ENCODE measurements at regions not wholly inside any gene's neighbourhood (a gene's known extent, or its start where the extent isn't known, plus 50 kb on each side); places are given as distances from the start of the nearest gene placed in this dataset.
"Not testable (repeated sequence)": the region's sequence is repeated elsewhere in the genome, so short reads cannot be mapped to it uniquely, and the experiment has no call there.

GRCh38 chr6:25192590-25193459 lies 86.3 kb upstream of the CARMIL1 start:
- DNase-seq = no peak

- DNase-seq = no peak
Measured at GRCh38 chr6:25193460-25194171, 85.6 kb upstream of the CARMIL1 start.

- no peak for DNase-seq
Measured at GRCh38 chr6:25194172-25194678, 84.9 kb upstream of the CARMIL1 start.

- DNase-seq = no peak
Measured at GRCh38 chr6:25196464-25196863, 82.7 kb upstream of the CARMIL1 start.

GRCh38 chr6:25197111-25197510 lies 82.1 kb upstream of the CARMIL1 start:
- DNase-seq = no peak

GRCh38 chr6:25199544-25199943 lies 79.6 kb upstream of the CARMIL1 start:
- DNase-seq = no peak

- DNase-seq = no peak
Measured at GRCh38 chr6:25202504-25202903, 76.7 kb upstream of the CARMIL1 start.

GRCh38 chr6:25205629-25206028 lies 73.5 kb upstream of the CARMIL1 start:
- no peak for DNase-seq

GRCh38 chr6:25207453-25208155 lies 71.6 kb upstream of the CARMIL1 start:
- not testable (repeated sequence) for DNase-seq

GRCh38 chr6:25215881-25216280 lies 63.3 kb upstream of the CARMIL1 start:
- DNase-seq = no peak

GRCh38 chr6:25217302-25217701 lies 61.9 kb upstream of the CARMIL1 start:
- no peak for DNase-seq

GRCh38 chr6:25217829-25218228 lies 61.3 kb upstream of the CARMIL1 start:
- DNase-seq = no peak

GRCh38 chr6:25218346-25218745 lies 60.8 kb upstream of the CARMIL1 start:
- no peak for DNase-seq

- DNase-seq = no peak
Measured at GRCh38 chr6:25219216-25219916, 59.8 kb upstream of the CARMIL1 start.

GRCh38 chr6:25219917-25220278 lies 59.3 kb upstream of the CARMIL1 start:
- DNase-seq = no peak

- DNase-seq = no peak
Measured at GRCh38 chr6:25220857-25221256, 58.3 kb upstream of the CARMIL1 start.

- no peak for DNase-seq
Measured at GRCh38 chr6:25222006-25222678, 57.0 kb upstream of the CARMIL1 start.

- peak; percentile 26 for DNase-seq
Measured at GRCh38 chr6:25223490-25223991, 55.6 kb upstream of the CARMIL1 start.

- no peak for DNase-seq
Measured at GRCh38 chr6:25224242-25224641, 54.9 kb upstream of the CARMIL1 start.

GRCh38 chr6:25227854-25228253 lies 51.3 kb upstream of the CARMIL1 start:
- DNase-seq = no peak
